NCI-H524 (cell line): ENCODE measurements at regions not wholly inside any gene's neighbourhood (a gene's known extent, or its start where the extent isn't known, plus 50 kb on each side); places are given as distances from the start of the nearest gene placed in this dataset.
A peak's percentile ranks its signal among the peaks of the same experiment; 100 is the strongest.

Source experiments
- DNase-seq, 2 experiments: peaks; one replicate each; lab custom pipeline; 2025; lab: John Stamatoyannopoulos, UW

GRCh38 chr1:220982686-220983085 lies 103.4 kb downstream of the HLX start:
- no peak for DNase-seq

GRCh38 chr1:220983877-220984635 lies 104.8 kb downstream of the HLX start:
- DNase-seq: no peak

GRCh38 chr1:220990427-220991339 lies 111.4 kb downstream of the HLX start:
- DNase-seq: no peak

- peak in 1 of 2 experiments; percentile 19 for DNase-seq
Measured at GRCh38 chr1:220991506-220991905, 112.3 kb downstream of the HLX start.

- DNase-seq: no peak
Measured at GRCh38 chr1:220991959-220992704, 112.9 kb downstream of the HLX start.

GRCh38 chr1:220992705-220993052 lies 113.4 kb downstream of the HLX start:
- no peak for DNase-seq

- DNase-seq: no peak
Measured at GRCh38 chr1:220994671-220995070, 115.4 kb downstream of the HLX start.

- no peak for DNase-seq
Measured at GRCh38 chr1:220997791-220998190, 118.5 kb downstream of the HLX start.

- peak; percentile 50 to 74 for DNase-seq
Measured at GRCh38 chr1:220999872-221000863, 120.9 kb downstream of the HLX start.

- DNase-seq: no peak
Measured at GRCh38 chr1:221001167-221001566, 121.9 kb downstream of the HLX start.

GRCh38 chr1:221002601-221003000 lies 123.4 kb downstream of the HLX start:
- no peak for DNase-seq

- no peak for DNase-seq
Measured at GRCh38 chr1:221011145-221011544, 131.9 kb downstream of the HLX start.

- DNase-seq: no peak
Measured at GRCh38 chr1:221012120-221012519, 132.9 kb downstream of the HLX start.

GRCh38 chr1:221013691-221014660 lies 134.7 kb downstream of the HLX start:
- DNase-seq: no peak

- DNase-seq: no peak
Measured at GRCh38 chr1:221015159-221015790, 136.0 kb downstream of the HLX start.

GRCh38 chr1:221016751-221017150 lies 137.5 kb downstream of the HLX start:
- no peak for DNase-seq

GRCh38 chr1:221018414-221018813 lies 139.2 kb downstream of the HLX start:
- no peak for DNase-seq

- DNase-seq: no peak
Measured at GRCh38 chr1:221022331-221022730, 143.1 kb downstream of the HLX start.

GRCh38 chr1:221023482-221023881 lies 144.2 kb downstream of the HLX start:
- DNase-seq: no peak

- DNase-seq: no peak
Measured at GRCh38 chr1:221025501-221025900, 146.3 kb downstream of the HLX start.
